GM12892 (cell line): ENCODE measurements at regions not wholly inside any gene's neighbourhood (a gene's known extent, or its start where the extent isn't known, plus 50 kb on each side); places are given as distances from the start of the nearest gene placed in this dataset.

Experiments
- POLR2A ChIP-seq: IDR thresholded peaks from 2 replicates; pipeline ENCODE4 v1.6.1; 2011; ENCODE audit warnings: low read depth, low read length, control low read depth
- POLR2AphosphoS5 ChIP-seq: IDR thresholded peaks from 2 replicates; pipeline ENCODE4 v1.6.1; 2011; ENCODE audit warnings: low read depth, low read length, control low read depth

DNA sequence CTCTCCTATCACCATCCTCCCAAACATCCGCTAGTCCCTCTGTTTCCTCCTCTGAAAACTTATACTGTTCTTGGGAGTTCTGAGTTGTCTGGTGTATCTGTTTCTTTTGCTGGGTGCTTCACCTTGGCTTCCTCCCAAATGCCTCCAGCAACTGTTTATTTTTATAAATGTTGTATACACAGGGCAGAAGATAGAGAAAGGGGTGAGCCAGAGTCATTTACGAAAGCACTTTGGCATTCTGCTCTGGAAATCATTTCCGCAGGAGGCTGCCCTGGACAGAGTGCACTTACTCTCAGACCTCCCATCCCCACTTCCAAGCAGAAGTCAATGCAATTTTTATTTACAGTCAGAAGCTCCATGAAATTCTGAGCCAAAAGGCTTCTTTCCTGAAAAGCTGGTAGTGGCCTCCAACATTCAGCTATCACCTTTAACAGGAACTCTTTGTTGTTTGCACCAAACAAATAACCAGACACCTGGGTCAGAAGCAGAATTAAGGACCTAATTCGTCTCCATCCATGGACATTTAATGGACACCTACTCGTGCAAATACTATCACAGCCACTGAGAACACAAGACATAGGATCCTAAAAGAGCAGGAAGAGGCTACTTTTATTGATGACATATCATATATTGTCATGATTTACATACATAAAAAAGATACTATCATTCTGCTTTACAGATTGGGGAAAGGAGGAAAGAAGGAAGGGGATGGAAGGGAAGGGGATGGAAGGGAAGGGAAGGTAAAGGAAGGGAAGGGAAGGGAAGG, 229.5 kb upstream of the PAPPA start:
- TF ChIP-seq POLR2A (no peak), POLR2AphosphoS5 (no peak)
